ENCODE measurements at regions not wholly inside any gene's neighbourhood (a gene's known extent, or its start where the extent isn't known, plus 50 kb on each side); places are given as distances from the start of the nearest gene placed in this dataset.

- TF ChIP-seq CTCF (IDR thresholded peaks at IDR 0.05; ENCODE audit: insufficient read depth, low read depth, low read length): no peak
- TF ChIP-seq EZH2 (IDR thresholded peaks at IDR 0.05; ENCODE audit: insufficient read depth, low read length): no peak
Measured at GRCh38 chr4:61027939-61028338, 172.2 kb upstream of the ADGRL3 start.

Data from astrocyte (in vitro differentiated cells and primary cell).